HG02938 (cell line): ENCODE measurements at regions not wholly inside any gene's neighbourhood (a gene's known extent, or its start where the extent isn't known, plus 50 kb on each side); places are given as distances from the start of the nearest gene placed in this dataset.
"Not testable (repeated sequence)": the region's sequence is repeated elsewhere in the genome, so short reads cannot be mapped to it uniquely, and the experiment has no call there.

Experiments
- ATAC-seq: cut with Tn5 transposase; IDR thresholded peaks from one replicate; pipeline ENCODE4 v1.9.1; 2021; ENCODE audit warnings: mild to moderate bottlenecking, moderate library complexity; ENCODE audit not compliant: unreplicated experiment

- ATAC-seq = not testable (repeated sequence)
Measured at GRCh38 chr6:86872810-86873209, 64.5 kb upstream of the HTR1E start.

DNA sequence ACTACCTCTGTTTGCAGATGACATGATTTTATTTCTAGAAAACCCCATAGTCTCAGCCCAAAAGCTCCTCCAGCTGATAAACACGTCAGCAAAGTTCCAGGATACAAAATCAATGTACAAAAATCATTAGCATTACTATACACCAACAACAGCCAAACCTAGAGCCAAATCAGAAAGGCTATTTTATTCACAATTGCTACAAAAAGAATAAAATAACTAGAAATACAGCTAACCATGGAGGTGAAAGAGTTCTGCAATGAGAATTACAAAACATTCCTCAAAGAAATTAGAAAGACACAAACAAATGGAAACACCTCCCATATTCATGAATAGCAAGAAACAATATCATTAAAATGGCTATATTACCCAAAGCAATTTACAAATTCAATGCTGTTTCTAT lies 65.6 kb upstream of the HTR1E start:
- ATAC-seq = no peak

DNA sequence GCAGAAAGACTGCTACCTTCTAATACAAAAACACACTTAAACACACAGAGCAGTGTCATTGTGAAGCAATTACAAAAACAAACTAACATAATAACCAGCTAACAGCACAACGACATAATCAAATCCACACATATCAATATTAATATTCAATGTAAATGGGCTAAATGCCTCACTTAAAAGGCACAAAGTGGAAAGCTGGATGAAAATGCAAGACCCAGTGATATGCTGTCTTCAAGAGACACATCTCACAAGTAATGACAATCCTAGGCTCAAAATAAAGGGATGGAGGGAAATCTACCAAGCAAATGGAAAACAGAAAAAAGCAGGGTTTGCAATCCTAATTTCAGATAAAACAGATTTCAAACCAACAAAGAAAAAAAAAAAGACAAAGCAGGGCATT lies 67.8 kb upstream of the HTR1E start:
- ATAC-seq = no peak

DNA sequence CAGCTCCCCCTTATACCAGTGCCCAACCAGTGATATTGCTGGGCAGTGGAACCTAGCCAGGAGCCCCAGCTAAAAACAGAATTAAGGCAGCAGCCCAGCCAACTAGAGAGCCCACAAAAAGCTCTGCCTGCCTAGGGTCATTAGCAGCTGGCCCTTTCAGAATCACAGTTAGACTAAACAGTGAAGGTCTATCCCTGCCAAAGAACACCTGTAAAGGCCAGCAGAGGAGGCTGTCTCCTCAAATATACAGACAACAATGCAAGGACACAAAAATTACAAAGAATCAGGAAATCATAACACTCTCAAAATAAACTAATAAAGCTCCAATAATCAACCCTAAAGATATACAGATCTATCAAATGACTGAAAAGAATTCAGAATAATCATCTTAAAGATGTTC lies 77.8 kb upstream of the HTR1E start:
- ATAC-seq = no peak

GRCh38 chr6:86858970-86859369 lies 78.4 kb upstream of the HTR1E start:
- no peak for ATAC-seq

DNA sequence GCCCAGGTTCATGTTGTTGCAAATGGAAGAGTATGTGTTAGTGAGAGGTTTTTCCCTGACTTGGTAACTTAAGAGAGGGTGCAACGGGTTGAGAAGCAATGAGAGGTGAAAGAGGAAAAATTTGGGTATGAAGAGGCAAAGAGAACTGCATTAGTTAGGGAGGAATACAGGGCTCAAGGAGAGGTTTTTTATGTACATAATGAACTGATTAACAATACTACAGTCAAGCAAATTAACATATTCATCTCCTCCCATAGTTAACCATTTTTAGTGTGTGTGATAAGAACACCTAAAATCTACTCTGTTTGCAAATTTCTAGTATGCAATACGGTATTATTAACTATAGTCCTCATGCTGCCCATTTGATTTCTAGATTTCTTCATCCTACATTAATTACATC lies 79.5 kb upstream of the HTR1E start:
- ATAC-seq = no peak

GRCh38 chr6:86856937-86857563 lies 80.3 kb upstream of the HTR1E start:
- peak; percentile 64 for ATAC-seq

- ATAC-seq = no peak
Measured at GRCh38 chr6:86856379-86856778, 80.9 kb upstream of the HTR1E start.

- no peak for ATAC-seq
Measured at GRCh38 chr6:86848986-86849385, 88.3 kb upstream of the HTR1E start.

GRCh38 chr6:86832686-86833085 lies 104.6 kb upstream of the HTR1E start:
- ATAC-seq = no peak

- ATAC-seq = no peak
Measured at GRCh38 chr6:86825436-86825835, 111.9 kb upstream of the HTR1E start.

GRCh38 chr6:86822747-86823146 lies 114.6 kb upstream of the HTR1E start:
- no peak for ATAC-seq

DNA sequence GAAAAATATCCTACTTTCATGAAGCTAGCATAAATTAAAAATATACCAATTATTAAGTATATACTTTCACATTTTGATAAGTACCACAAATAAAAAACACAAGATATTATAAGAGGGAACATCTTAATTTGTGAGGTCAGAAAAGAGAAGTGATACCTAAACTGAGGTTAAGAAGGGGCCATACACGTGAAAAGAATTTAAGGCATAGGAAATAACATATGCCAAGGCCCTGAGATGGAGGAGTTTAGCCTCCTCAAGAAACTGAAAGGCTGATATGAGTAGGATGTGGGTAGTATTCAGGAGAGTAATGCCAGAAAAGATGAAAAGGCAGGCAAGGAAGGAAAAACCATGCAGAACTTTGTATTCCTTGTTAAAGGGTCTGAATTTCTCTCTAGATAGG lies 116.6 kb upstream of the HTR1E start:
- ATAC-seq = peak; percentile 40

DNA sequence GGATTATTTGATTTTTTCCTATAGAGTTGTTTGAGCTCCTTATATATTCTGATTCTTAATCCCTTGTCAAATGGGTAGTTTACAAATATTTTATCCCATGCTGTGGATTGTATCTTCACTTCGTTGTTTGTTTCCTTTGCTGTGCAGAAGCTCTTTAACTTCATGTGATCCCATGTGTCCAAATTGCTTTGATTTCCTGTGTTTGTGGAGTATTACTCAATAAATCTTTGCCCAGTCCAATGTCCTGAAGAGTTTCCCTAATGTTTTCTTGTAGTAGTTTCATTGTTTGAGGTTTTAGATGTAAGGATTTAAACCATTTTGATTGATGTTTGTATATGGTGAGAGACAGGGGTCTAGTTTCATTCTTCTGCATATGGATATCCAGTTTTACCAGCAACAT lies 143.7 kb upstream of the HTR1E start:
- no peak for ATAC-seq

GRCh38 chr6:86791476-86791875 lies 145.9 kb upstream of the HTR1E start:
- no peak for ATAC-seq

DNA sequence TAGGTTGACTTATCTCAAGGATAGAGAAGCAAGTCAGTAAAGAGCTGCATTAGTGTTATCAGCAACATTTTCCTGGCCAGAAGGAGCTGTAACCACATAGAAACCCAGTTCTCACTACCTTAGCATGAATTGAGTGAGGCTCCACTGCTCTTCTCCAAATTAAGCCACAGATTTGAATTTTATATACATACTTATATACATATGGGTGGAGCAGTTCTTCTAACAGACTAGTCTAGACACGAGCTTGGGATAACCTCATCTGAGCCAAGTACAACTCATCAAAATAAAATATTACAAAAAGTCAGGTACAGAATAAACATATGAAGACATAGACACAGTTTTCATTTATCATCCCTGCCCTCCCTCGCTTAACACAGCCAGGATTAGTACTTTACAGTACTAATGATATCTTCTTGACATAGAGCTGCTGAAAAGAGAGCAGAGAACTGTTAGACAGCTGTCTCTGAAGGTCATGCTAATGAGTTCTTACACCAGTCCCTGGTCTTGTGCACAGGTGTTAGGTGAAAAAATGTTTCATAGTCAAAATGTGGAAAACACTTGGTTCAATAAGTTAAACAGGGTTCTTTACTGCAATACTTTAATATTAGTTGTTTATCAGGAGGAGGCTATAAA lies 147.4 kb upstream of the HTR1E start:
- no peak for ATAC-seq

GRCh38 chr6:86782328-86782727 lies 155.0 kb upstream of the HTR1E start:
- ATAC-seq = no peak

- no peak for ATAC-seq
Measured at GRCh38 chr6:86780923-86781322, 156.4 kb upstream of the HTR1E start.

- ATAC-seq = no peak
Measured at GRCh38 chr6:86775893-86776292, 161.4 kb upstream of the HTR1E start.

DNA sequence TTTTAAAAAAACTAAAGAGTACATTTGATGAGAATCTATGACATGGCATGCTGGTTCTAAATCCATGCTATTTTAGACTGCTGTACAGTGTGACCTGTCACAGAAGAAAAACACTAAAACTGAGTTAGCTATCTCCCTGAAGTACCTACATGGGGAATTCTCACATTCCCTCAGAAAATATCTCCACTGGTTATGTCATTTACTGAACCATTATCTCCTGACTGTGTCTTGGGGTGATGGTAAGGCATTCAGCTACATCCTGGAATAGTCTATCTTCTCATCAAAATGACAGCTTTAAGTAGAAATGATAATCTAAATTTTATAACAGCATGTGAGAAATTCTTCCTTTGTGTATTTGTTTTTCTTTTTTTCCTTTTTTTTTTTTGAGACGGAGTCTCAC lies 172.1 kb upstream of the HTR1E start:
- ATAC-seq = no peak

- ATAC-seq = not testable (repeated sequence)
Measured at GRCh38 chr6:86759953-86760352, 177.4 kb upstream of the HTR1E start.

DNA sequence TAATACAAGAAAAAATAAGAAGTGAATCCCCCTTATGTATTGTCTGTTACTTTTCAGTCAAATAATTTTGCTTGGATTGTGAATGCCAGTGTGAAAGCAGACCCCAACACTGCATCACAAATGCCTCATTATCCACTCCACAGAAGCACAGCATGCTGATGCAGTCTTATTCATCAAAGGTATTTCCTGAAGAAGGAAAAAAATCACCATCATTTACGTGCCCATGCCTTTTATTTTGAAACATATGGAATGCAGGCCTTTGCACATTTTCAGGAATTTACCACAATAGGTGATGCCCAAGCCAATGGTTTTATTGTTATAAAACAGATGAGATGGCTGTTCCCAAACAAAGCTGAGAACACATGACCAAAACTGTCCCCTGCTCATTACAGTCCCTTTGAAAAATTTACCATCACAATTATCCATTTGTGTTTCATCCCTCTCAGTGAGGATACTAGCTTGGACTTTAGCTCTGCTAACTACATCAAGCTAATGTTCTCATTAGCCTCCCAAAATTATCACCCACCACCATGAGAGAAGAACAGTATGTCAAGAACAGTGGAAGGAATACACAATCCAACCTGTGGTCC lies 180.6 kb upstream of the HTR1E start:
- ATAC-seq = no peak

- no peak for ATAC-seq
Measured at GRCh38 chr6:86744048-86744447, 193.3 kb upstream of the HTR1E start.
